IMR-90 (cell line): ENCODE measurements at regions not wholly inside any gene's neighbourhood (a gene's known extent, or its start where the extent isn't known, plus 50 kb on each side); places are given as distances from the start of the nearest gene placed in this dataset.

Experiments used
- BHLHE40 ChIP-seq: fragments of 150-350 bp; IDR thresholded peaks from 2 replicates; pipeline ENCODE4 v1.6.1; 2016; ENCODE audit warnings: mild to moderate bottlenecking, low read depth, low read length
- CHD1 ChIP-seq: IDR thresholded peaks from 2 replicates; pipeline ENCODE4 v1.6.1; 2012; ENCODE audit warnings: low read depth, low read length, improper control_type of control experiment
- CTCF ChIP-seq: conservative IDR thresholded peaks from 2 replicates; pipeline ENCODE4 v1.5.1; 2012; ENCODE audit warnings: mild to moderate bottlenecking, low read depth, low read length, improper control_type of control experiment
- ELK1 ChIP-seq: fragments of 150-350 bp; IDR thresholded peaks from 2 replicates; pipeline ENCODE4 v1.6.1; 2016; ENCODE audit warnings: low read depth, mild to moderate bottlenecking, low read length, moderate library complexity, borderline replicate concordance
- MAFK ChIP-seq: IDR thresholded peaks from 2 replicates; pipeline ENCODE4 v1.6.1; 2012; ENCODE audit warnings: low read depth, low read length, improper control_type of control experiment
- MAZ ChIP-seq: IDR thresholded peaks from 2 replicates; pipeline ENCODE4 v1.6.1; 2012; ENCODE audit warnings: low read depth, mild to moderate bottlenecking, low read length, improper control_type of control experiment, moderate library complexity, borderline replicate concordance
- MXI1 ChIP-seq: IDR thresholded peaks from 2 replicates; pipeline ENCODE4 v1.6.1; 2012; ENCODE audit warnings: low read depth, mild to moderate bottlenecking, low read length, moderate library complexity, borderline replicate concordance
- NFE2L2 ChIP-seq: fragments of 150-350 bp; IDR thresholded peaks from 2 replicates; pipeline ENCODE4 v1.6.1; 2016; ENCODE audit warnings: low read depth, mild to moderate bottlenecking, low read length
- POLR2A ChIP-seq: IDR thresholded peaks from 2 replicates; pipeline ENCODE4 v1.6.1; 2012; ENCODE audit warnings: mild to moderate bottlenecking, low read depth, low read length
- RAD21 ChIP-seq: IDR thresholded peaks from 2 replicates; pipeline ENCODE4 v1.6.1; 2012; ENCODE audit warnings: low read length, improper control_type of control experiment
- RFX5 ChIP-seq: IDR thresholded peaks from 2 replicates; pipeline ENCODE4 v1.8.0; 2012; ENCODE audit warnings: low read depth, mild to moderate bottlenecking, low read length, moderate library complexity
- TF ChIP-seq, protein P1 (sequence below): fragments of 150-350 bp; IDR thresholded peaks from 2 replicates; pipeline ENCODE4 v1.6.1; 2017; ENCODE audit warnings: mild to moderate bottlenecking, antibody characterized with exemption, low read length, low read depth

GRCh38 chr14:95787941-95788340, 74.0 kb upstream of the TCL1A start:
- TF ChIP-seq CTCF, result no peak
- no peak for TF ChIP-seq BHLHE40
- no peak for TF ChIP-seq POLR2A
- TF ChIP-seq, protein P1, sequence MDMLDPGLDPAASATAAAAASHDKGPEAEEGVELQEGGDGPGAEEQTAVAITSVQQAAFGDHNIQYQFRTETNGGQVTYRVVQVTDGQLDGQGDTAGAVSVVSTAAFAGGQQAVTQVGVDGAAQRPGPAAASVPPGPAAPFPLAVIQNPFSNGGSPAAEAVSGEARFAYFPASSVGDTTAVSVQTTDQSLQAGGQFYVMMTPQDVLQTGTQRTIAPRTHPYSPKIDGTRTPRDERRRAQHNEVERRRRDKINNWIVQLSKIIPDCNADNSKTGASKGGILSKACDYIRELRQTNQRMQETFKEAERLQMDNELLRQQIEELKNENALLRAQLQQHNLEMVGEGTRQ, result no peak
- TF ChIP-seq NFE2L2, result no peak
- no peak for TF ChIP-seq CHD1
- no peak for TF ChIP-seq MAFK
- TF ChIP-seq ELK1, result no peak
- TF ChIP-seq MAZ, result no peak
- TF ChIP-seq RFX5, result no peak
- no peak for TF ChIP-seq RAD21
- TF ChIP-seq MXI1, result no peak
